NCI-H1417 (cell line): ENCODE measurements at regions not wholly inside any gene's neighbourhood (a gene's known extent, or its start where the extent isn't known, plus 50 kb on each side); places are given as distances from the start of the nearest gene placed in this dataset.

Experiments used
- DNase-seq, 3 experiments: peaks; one replicate each; lab custom pipeline; 2025; lab: John Stamatoyannopoulos, UW

DNA sequence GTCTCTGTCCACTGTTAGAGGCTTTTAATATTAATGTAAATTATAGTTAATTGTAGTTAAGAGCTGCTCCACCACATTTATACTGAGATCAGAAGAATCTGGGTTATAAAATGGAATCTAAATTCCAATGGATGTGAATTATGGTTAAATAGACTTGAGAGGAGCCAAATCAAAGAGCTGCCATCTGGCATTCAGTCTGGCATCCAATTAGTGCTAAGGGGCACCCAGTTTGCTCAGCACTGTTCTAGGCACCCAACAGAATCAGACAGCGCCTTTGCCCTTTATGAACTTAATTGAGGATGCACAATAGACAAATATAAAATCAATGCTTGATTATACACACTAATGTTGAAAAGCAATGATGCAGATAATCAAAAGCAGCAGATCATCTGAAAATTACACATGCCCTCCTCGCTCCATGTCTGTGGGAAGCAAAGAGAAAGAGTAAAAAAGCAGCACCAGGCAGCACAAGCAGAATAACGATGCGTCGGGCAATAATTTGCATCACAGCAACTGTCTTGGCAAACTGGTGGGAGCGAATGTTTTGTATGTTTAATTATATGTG is 310.1 kb downstream of the BRINP2 start:
- DNase-seq, result no peak

DNA sequence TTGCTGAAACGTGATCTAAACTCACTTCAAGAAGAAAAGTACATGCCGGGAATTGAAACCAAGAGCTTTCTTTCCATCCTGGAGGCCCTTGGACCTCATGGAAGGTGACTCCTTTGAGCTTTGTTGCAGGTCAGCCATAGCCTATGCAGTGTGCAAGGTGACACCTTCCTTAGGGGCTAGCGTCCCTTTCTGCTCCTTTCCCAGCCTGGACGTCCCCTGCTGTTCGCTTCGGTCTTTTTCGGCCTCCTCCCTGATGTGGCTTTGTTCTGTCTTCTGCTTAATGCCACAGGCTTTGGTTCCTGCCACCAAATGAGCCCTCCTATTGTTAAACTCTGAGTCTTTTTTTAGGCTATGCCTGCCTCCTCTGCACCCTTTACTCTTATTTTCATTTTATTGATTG is 308.8 kb downstream of the BRINP2 start:
- DNase-seq, result no peak

DNA sequence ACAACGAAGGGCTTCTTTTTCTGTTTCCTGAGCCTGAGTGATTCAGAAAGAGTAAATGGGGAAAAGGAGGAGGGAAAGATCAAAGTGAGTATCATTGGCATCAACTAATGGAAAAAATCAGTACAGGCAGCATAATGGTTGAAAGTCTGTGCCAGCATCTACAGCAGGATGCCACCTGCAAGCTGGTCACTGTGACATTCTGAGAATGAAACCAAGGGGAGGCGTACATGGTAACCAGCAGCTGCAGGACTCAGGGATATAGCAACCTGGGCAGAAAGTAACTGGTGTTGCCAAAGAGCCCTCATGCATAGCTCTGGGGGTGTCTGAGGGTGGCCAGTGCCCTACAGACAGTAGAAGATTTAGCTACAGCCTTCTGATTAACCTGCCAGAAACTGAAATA is 305.9 kb downstream of the BRINP2 start:
- no peak for DNase-seq

DNA sequence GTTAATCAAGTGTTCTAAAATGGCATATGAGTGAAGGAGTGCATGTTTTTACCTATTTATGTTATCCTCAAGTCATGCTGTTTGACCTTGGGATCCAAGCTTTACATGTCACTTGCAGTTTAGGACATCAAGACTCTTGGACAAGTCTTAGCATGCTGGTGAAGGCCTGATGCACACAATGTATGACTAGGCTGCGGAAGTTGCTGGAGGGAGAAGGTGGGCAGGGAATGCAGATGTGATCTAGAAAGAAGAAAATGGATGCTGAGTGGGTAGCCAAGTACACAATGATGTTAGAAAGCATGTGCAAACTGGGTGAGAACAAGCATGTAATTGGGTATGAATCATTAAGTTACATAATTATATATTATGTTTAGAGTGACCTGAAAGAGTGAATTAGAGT is 301.8 kb downstream of the BRINP2 start:
- DNase-seq, result peak in 1 of 3 experiments; percentile 26

DNA sequence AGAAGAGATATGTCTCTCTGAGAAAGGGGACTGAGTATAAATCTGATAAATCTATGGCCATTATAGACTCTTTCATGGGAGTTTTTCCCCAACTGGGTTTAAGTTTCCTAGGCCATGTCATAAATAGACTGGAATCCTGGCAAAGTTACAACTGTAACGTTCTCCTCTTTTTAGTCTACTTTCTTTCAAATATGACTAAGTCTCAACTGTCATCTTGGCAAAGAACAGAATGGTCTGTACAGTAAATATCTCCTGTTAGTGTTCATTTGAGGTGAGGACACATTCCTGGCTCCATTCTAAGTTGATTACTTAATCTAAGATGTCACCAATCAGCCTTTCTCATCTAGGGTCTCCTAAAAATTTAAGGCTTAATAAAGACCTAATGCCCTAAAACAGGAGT is 300.5 kb downstream of the BRINP2 start:
- DNase-seq, result no peak

DNA sequence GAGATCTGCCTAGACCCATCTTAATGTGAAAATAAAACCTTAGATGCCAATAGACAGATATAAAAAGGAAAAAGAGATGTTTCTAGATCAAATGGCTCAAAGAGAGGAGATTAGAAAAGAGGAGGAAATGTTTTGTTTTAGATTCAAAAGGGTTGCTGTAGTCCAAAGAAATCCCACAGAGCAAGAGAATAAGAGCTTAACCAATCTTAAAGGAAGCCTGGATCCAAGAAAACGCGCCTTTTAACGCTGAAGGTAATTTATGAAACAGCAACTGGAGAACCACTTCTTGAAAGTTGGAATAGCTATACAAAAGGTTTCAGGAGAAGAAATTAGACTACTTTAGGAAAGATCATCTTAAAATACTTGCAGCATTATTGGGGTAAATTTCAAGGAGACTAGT is 298.8 kb downstream of the BRINP2 start:
- DNase-seq, result no peak

DNA sequence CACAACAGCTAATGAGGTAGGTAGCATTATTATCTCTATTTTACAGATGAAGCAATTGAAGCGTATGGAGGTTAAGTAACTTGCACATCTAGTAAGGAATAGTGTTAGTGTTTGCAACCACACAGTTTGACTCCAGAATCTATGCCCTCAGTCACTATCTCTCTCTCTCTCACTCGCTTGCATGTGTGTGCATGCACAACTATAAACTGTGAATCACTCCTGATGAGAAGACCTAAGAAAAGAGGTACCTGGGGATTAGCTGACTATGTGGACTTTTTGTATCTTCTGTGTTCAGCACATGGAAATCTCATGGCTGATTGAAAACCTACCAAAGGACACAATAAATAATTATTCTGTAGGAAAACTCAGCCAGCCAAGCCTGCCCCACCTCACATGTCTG is 295.5 kb downstream of the BRINP2 start:
- no peak for DNase-seq

DNA sequence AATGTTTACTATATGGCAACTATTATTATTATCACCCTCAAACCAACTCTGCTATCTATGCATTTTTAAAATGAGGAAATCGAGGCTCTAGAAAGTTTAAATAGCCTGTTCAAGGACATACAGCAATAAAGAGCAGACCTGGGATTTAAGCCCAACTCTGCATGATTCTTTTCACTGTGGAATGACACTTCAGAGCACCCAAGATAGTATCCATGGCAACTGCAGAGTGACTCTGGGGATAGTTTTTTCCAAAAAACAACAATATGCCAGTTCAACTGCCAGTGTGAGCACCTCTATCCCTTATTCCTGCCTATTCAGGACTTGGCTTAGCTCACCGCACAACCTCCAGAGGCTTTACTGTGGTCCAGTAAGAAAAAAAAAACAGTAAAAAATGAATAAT is 293.9 kb downstream of the BRINP2 start:
- no peak for DNase-seq

DNA sequence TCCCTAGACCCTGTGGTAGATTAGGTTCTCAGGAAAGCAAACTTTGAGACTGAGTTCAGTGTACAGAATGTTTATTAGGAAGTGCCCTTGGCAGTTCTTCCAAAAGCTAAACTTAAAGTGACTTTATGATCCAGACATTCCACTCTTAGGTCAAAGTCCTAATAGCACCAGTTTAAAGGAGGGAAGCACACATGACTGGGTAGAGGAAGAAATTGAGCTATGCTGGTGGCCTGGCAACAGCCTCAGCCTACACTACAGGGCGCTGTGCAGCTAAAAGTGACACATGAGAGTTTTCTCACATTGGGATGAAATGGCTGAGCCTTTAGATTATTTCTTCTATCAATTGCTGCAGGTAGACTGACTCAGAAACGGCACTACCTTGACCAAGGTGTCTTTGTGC is 280.4 kb downstream of the BRINP2 start:
- DNase-seq, result no peak

DNA sequence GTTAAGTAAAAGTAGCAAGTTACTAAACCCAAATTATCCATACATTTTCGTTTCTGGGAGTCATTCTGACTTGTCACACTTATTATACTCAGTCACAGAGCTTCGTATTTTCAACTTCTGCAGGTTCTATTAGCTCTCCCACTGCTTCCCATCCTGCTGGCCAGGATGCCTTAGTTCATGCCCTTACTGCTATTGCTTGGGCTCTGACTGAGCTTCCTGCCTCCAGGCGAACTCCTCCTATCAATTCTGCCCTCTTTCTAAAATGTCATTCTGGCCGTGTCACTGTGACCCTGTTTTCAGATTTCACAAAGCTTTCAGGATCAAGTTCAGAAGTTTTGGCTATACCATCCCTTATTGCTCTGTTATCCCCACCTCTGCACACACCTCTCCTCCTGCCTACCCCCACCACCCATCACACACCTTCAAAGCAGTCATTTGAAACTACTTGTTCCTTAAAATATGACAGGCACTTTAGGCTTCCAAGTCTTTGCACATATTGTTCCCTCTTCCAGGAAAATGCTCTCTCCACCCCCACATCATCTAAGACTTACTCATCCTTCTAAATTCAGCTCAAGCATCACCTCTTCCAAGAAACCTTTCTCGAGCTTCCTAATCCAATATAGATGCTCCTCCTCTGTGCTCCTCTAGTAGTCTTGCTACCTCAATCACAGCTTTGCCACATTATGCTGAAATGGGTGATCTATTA is 278.0 kb downstream of the BRINP2 start:
- no peak for DNase-seq

DNA sequence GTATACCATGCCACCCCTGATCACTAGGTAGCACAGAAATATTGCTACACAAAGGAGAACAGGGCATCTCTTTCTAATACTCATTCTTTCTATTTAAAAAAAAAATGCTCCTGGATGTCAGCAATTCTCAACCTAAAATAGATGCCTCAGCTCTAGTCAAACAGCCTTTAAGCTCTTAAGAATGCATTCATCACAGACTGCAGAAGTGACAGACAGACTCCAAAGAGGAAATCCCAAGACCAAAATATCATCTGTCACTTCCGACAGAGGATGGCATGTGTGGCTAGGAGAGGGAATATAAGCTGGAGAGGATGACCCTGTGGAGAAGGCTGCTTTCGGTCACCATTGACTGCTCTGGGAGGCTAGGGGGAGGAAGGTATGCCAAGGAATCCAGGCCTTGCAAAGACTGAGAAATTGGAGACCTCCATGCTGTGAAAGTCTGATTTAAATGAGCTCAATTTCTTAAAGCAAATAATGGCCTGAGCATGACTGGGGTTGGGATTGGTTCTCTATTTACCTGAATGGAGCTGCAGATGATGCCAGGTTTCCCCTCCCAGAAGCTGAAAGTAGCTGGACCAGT is 277.4 kb downstream of the BRINP2 start:
- DNase-seq, result no peak

DNA sequence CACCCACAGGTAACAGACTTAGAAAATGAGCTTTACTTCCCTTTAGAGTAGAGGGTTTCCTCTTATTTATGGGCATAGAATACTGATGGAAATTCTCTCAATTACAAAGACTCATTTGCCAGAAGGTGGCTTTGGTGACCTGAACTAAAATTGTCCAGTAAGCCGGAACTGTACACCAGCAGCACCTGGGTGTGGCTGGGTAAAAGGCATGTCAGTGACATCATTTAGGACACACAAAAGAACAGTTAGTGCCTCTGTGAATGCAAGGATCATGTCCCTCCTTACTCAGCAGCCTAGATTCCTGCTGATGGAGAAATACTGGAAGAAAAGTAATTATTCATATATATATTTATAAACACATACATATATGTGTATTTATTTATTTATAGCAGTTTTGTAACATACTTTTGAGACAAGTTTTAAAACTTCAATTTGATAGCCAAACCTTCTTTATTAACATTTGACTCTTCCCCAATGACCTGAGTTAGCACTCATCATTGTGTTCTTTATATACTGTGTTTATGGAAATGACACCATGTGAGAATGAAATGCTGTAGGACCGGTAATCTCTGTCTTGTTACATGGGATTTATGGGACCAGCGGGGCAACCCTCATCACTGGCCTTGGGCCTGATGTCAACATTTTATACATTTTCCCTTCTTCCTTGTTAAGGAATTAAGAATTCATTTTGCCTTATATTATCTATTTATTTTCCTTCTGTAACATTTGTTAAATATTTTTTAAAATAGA is 274.4 kb downstream of the BRINP2 start:
- no peak for DNase-seq

DNA sequence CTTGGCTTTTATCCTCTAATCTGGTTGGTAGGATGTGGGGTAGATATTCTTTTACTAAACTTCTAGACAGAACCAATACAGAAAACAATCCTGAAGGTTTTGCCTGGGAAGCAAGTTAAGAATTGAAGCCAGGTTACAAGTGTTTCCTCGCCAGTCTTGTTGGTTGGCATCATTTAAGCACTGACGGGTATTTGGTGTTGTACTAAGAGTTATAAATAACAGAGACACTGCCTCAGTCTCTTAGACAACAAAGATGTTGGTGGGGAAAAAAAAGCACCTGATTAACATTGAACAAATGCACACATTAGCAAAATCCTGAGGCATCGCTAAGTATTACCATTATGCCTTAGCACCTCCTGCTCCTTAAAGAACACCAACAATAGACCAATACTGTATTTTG is 272.2 kb downstream of the BRINP2 start:
- DNase-seq, result peak in 1 of 3 experiments; percentile 19

DNA sequence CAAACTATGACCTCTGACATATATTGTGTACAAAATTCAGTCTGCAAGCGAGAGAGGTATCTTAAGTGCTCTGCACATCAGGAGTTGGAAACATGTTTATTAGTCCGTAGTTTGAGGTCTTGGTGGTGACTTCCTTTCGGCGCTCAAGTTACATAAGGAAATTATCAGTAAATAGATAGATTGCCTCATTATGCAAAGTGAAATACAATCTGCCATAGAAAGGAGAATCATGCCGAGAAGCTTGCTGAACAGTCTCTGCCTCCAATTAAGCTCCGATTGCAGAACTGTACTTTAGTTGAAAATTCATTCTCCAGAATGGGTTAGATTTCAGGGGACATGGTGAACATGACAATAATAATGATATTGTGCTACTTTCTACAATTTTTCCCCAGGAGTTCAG is 271.8 kb downstream of the BRINP2 start:
- peak in 1 of 3 experiments; percentile 57 for DNase-seq

DNA sequence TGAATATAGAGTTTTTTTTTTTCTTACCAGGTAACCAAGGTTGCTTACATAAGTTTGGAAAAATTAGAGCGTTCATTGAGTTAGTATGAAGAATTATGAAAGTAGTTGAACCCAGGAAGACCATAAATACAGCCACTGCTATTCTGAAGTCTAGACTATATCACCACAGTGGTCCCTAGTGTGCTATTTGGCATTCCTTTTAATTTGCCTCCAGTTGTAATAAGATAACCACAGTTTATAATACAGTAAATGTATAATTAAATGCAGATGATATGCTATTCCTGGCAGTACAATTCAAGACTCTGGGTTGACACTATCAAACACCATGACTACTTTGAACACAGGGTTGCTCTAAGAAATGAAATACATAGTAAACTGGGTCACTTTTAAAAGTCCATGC is 270.5 kb downstream of the BRINP2 start:
- DNase-seq, result no peak

DNA sequence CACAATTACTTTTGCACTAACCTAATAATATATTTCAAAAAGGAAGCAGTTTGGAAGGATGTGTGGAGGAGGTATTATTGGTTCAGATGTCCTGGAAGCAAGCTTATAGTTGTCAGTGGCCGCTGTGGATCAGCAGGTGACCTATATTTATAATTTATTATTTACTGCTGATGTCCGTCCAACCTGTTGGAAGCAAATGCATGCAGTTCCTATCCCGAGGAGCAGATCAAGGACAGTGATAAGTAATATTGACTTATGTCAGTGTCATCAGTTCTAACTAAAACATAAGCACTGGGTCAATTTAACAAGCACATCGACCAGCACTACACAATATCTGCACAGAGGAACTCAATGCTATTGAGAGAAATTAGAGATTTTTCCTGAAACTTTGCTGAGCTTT is 270.1 kb downstream of the BRINP2 start:
- no peak for DNase-seq

DNA sequence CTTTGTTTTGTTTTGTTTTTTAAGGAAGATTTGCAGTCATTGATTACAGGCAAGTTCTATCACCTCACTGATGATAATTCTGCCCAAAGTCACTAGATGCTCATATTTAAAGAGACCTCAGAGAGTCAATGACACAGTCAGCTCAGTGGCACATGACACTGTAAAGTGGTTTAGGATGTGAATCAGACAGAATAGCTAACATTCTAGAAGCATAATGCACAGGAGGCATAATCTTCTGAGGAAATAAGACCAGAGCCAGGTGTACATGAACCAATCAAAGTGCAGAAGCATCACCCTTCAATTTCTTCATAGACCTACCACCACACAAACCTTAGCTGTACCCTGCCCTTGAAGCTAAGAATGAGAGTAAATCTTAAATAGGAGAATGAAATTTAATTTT is 268.5 kb downstream of the BRINP2 start:
- no peak for DNase-seq

DNA sequence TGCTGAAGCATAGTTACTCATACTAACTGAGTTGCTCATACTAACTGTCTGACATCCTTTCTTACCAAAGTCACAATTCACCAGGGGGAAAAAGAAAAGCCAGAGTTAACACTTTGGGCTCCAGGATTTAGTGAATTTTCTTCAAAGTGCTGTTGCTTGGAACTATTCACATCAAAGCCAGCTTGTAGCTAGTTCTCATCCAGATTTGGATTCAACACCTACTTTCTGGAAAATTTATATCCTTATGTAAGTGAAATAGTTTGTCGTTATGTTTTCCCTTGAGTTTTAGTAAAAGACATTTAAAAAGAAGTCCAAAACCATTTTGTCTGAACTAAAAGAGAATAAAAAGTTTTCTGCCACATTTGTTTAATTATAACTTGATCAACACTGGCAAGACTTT is 264.6 kb downstream of the BRINP2 start:
- DNase-seq, result no peak

DNA sequence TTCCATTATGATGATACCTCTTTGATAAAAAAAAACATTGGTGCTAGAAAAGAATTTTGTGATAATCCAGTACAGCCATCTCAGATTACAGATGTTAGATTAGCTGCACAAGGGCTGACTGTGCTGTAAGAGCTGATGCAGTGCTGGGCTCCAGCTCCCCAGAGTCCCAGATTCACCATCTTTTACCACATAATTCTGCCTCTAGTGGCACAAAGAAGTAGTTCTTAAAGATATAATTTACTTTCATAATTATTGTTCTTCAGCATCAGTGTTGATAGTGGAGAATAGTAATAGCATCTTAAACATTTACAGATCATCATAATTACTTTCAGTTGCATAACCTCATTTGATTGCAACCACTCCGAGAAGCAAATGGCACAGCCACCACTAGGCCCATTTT is 262.1 kb downstream of the BRINP2 start:
- no peak for DNase-seq

DNA sequence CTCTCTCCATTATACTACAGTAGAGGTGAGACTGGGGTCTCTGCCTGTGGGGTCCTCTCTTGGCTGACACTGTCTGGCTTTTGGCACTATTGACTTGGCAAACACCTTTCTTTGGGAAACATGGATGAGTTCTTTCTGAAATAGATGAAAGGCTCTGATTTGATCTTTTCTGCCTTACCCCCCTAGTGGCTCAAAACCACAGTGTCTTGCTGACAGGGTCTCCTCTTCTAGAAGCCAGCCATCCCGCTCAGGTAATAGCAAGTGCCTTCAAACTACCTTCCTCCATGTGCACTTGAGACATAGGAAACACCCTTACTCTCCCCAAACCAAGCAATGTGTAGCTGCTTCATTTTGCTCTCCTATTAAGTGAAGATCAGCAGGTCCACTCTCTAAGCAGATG is 260.4 kb downstream of the BRINP2 start:
- DNase-seq, result no peak

DNA sequence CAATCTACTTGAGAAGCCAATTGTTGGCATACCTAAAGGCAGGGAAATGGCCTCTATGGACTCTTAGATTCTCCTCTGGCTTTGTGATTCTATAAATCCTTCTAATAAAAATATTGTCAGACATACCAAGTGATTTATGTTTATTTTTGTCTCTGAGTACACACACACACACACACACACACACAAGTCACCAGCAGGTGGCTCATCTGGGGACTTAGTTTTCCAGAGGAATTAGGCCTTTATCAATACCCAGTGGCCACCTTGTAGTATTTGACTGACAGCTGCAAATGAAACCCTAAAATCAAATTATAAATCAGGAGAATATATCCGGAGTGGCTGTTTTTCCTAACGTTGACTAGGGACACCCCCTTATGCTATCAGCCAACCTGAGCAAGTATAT is 258.5 kb downstream of the BRINP2 start:
- peak in 1 of 3 experiments; percentile 18 for DNase-seq

DNA sequence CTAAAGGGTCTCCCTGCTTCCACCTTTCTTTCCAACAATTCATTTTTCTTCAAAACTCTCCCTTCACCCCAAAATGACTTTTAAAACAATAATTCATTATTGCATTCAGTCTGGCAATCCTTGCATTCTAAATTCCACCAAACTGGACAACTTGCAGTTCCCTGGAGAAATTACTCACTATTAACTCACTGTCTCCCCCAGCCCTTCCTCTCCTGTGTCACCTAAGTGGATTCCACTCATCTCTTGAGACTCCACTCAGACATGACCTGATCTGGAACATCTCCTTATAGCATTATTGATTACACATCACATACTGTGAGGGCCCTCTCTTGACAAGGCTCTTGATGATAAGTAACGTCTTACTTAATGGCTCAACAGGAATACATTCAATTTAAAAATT is 257.1 kb downstream of the BRINP2 start:
- DNase-seq, result peak in 1 of 3 experiments; percentile 24

DNA sequence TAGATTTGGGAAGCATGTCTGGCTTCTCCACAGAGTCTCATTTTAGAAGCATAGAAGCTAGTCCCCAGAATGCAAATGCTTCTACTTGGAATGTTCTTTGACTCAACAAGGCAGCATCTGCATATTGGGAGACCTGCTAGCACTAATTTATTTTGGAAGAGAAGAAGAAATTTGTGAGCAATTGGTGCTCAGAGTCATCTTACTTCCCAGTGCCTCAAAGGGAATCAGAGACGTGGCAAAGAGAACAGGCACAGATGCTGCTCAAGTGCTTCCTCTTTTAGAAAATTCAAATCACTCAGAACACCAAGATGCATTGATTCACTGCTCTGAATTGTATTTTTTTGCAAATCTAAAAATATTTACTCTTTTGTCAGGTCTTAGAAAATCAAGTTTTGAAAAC is 255.7 kb downstream of the BRINP2 start:
- no peak for DNase-seq
